HG03354 (cell line): ENCODE measurements at regions not wholly inside any gene's neighbourhood (a gene's known extent, or its start where the extent isn't known, plus 50 kb on each side); places are given as distances from the start of the nearest gene placed in this dataset.

Experiments used
- ATAC-seq: cut with Tn5 transposase; IDR thresholded peaks from one replicate; pipeline ENCODE4 v1.9.1; 2021; ENCODE audit warnings: mild to moderate bottlenecking; ENCODE audit not compliant: unreplicated experiment, poor library complexity, severe bottlenecking

- no peak for ATAC-seq
Measured at GRCh38 chr22:22408731-22409696, 99.5 kb downstream of the ZNF280B start.

- ATAC-seq, result peak; percentile 54
Measured at GRCh38 chr22:22410121-22410520, 98.4 kb downstream of the ZNF280B start.

- ATAC-seq, result no peak
Measured at GRCh38 chr22:22410677-22411076, 97.9 kb downstream of the ZNF280B start.

- no peak for ATAC-seq
Measured at GRCh38 chr22:22414266-22414665, 94.3 kb downstream of the ZNF280B start.

DNA sequence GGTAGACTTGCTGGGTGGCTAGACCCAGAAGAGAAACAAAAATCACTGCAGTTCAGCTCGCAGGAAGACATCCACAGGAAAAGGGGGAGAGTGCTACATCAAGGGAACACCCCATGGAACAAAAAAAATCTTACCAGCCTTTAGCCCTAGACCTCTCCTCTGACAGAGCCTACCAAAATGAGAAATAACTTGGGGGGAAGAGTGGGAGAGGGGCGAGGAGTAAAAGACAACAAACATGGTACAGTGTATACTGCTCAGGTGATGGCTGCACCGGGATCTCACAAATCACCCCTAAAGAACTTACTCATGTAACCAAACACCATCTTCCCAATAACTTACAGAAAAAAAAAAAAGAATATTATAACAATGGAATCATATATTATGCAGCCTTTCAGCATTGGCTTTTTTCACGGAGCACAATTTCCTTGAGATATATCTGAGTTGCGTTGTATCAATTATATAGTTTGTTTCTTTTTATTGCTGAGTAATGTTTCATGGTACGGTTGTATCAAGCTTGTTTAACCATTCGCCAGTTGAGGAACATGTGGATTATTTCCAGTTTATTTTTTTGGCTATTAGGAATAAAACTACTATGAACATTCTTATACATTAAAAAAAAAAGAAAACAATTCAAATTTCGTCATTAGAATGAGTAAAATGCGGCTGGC, 90.9 kb downstream of the ZNF280B start:
- no peak for ATAC-seq

GRCh38 chr22:22418163-22418549, 90.4 kb downstream of the ZNF280B start:
- ATAC-seq, result no peak

DNA sequence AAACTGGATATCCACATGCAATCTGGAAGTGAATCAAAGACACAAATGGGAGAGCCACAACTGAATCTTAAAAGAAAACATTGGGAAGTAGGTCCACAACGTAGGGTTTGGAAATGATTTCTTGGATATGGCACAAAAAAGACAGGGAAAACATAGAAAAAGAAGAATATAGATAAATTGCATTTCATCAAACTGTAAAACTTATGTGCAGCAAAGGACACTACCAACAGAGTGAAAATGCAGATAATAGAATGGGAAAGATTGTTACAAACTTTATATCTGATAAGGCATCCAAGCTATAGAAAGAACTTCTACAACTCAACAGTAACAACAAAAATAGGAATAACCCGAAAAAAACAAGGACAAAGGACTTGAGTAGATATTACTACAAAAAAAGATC, 89.6 kb downstream of the ZNF280B start:
- no peak for ATAC-seq

GRCh38 chr22:22420580-22420979, 88.0 kb downstream of the ZNF280B start:
- ATAC-seq, result no peak

DNA sequence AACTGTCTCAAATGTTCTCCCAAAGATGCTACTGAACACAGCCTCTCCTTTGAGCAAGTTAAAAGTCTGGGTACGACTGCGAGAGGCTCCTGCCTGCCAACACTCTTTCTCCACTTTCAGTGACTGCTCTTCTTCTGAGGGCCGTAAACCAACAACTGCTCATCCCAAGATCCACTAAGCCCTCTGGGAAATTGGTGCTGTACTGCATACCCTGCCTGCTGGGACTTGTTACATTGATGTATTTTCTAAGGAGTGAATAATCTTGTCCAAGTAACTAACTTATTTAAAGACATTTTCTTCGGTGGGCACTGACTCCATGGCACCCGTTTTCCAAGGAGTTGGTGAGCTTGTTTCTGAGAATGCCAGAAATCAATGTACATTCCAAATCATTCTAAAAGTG, 87.2 kb downstream of the ZNF280B start:
- ATAC-seq, result no peak

GRCh38 chr22:22422629-22423112, 85.9 kb downstream of the ZNF280B start:
- peak; percentile 100 for ATAC-seq

DNA sequence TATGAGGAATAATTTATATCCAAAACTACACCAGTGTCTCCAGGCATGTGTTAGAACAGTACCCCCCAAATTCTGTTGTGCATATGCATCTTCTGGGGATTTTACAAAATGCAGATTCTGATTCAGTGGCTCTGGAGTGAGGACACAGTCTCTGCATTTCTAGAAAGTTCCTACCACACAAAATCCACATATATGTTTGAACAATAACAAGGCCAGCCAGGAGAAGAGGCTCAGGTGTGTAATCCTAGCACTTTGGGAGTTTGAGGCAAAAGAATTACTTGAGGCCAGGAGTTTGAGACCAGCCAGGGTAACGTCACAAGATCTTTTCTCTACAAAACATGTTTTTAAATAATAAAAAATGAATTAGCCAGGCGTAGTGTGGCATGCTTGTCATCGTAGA, 84.9 kb downstream of the ZNF280B start:
- ATAC-seq, result no peak

DNA sequence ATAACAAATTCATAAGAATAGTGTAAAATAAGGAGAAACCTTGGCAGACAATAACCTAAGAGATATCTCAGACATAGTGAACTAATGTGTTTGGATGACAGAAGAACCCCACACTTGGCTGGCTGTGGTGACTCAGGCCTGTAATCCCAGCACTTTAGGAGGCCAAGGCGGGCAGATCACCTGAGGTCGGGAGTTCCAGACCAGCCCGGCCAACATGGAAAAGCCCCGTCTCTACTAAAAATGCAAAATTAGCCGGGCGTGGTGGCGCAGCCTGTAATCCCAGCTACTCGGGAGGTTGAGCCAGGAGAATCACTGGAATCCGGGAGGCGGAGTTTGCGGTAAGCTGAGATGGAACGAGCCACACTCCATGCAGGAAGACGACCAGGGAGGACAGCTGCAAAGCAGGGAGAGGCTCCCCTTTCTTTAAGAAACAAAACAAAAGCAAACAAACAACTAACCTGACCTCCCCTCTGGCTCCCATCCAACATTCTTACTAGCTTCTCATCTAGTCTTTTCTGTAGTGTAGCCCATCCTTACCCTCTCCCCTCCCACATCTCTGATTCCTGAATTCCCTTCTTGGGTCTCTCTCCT, 84.2 kb downstream of the ZNF280B start:
- ATAC-seq, result no peak

DNA sequence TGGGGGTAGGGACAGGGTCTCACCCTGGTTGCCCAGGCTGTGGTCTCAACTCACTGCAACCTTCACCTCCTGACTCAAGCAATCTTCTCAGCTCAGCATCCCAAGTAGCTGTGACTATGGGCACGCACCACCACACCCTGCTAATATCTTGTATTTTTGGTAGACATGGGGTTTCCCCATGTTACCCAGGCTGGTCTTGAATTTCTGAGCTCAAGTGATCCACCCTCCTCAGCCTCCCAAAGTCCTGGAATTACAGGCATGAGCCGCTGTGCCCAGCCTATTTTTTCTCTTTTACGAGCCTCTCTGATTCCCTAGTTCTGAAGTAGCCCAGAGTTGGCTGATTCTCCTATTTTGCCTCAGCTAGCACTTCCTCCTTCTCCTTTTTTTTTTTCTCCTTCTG, 83.6 kb downstream of the ZNF280B start:
- no peak for ATAC-seq

DNA sequence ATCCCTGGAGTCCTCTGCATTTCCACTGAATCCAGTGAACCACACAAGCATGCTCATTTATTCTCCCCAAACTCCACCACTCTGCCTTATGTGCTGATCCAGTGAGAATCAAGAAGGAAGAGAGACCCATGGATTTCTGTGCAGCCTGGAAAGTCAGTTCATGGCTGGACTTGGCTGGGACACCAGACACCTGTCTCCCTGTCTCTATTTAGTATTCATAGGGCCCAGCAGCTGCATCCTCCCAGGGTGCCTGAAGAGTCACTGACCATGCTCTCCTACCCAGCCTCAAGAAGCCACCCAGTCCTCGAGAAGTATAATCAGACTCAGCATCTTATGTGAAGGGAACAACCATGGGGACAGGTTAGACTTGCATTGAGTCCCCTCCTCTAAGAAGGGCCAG, 83.2 kb downstream of the ZNF280B start:
- no peak for ATAC-seq

GRCh38 chr22:22425783-22426624, 82.5 kb downstream of the ZNF280B start:
- no peak for ATAC-seq

GRCh38 chr22:22427542-22428065, 80.9 kb downstream of the ZNF280B start:
- no peak for ATAC-seq

- ATAC-seq, result no peak
Measured at GRCh38 chr22:22428222-22429098, 80.1 kb downstream of the ZNF280B start.

GRCh38 chr22:22429369-22430108, 79.0 kb downstream of the ZNF280B start:
- ATAC-seq, result no peak
